GM18870 (cell line): ENCODE measurements at regions not wholly inside any gene's neighbourhood (a gene's known extent, or its start where the extent isn't known, plus 50 kb on each side); places are given as distances from the start of the nearest gene placed in this dataset.

ENCODE experiments used
- ATAC-seq: cut with Tn5 transposase; IDR thresholded peaks from one replicate; pipeline ENCODE4 v1.9.1; 2021; ENCODE audit warnings: moderate library complexity; ENCODE audit not compliant: unreplicated experiment

- ATAC-seq, result no peak
Measured at GRCh38 chr5:145708169-145708568, 127.0 kb downstream of the PRELID2 start.

DNA sequence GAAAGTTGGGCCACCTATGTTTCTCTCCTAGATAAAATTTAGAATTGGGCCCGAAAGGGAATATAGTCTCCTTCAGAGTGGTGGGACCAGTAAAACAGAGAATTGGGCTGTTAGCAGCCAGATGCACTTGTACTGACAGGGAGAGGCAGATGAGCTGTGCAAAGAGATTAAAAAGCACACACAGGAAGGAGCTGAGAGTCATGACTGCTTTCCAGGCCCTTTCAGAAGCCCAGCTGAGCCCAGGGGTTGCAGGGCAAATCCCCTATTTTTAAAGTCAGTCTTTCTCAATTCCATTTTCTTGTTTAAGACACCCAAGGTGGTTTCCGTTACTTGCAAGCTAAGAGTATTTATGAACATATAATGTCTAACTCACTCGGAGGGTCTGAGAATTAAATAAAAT, 130.4 kb downstream of the PRELID2 start:
- ATAC-seq, result no peak

- no peak for ATAC-seq
Measured at GRCh38 chr5:145703856-145704255, 131.3 kb downstream of the PRELID2 start.

GRCh38 chr5:145701404-145701803, 133.7 kb downstream of the PRELID2 start:
- ATAC-seq, result no peak

- no peak for ATAC-seq
Measured at GRCh38 chr5:145699846-145700245, 135.3 kb downstream of the PRELID2 start.

- peak; percentile 85 for ATAC-seq
Measured at GRCh38 chr5:145697251-145697990, 137.7 kb downstream of the PRELID2 start.

GRCh38 chr5:145689235-145689634, 145.9 kb downstream of the PRELID2 start:
- peak; percentile 98 for ATAC-seq

- ATAC-seq, result no peak
Measured at GRCh38 chr5:145687943-145688342, 147.2 kb downstream of the PRELID2 start.

DNA sequence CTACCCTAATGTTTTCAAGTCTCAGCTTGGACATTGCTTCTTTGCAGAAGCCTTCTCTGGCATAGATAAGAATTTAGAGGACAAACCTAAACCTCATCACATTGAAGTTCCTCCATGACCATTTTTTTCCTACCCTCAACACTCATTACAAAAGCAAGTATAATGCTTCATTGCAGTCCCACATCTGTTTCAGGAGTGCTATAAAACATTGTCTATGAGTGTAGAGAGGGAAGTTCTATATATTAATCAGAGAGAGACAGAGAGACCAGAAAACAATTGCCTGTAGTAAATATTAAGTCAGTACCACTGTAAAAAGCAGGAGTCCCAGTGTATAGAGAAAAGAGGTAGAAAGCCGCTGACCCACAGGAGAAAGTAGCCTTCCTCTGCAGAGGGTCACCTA, 149.7 kb downstream of the PRELID2 start:
- ATAC-seq, result no peak

GRCh38 chr5:145683431-145683830, 151.7 kb downstream of the PRELID2 start:
- no peak for ATAC-seq

- ATAC-seq, result no peak
Measured at GRCh38 chr5:145682197-145682899, 152.8 kb downstream of the PRELID2 start.

DNA sequence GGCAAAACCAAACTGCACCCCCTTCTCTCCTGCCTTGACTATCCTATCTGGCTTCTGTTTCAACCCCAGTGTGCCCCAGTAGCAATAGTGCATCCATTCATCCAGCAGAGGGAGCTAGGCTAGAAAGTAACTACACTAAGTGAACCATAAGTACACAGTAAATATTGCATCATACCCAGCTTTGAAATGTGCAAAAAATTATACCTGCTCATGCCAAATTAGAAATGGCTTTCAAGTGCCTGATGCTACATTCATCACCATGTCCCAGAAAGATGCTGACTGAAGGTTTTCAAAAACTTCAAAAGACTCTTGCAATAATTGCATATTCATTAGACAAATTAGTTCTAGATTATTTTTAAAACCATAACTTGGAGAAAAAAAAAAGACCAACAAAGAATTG, 153.5 kb downstream of the PRELID2 start:
- peak; percentile 96 for ATAC-seq

DNA sequence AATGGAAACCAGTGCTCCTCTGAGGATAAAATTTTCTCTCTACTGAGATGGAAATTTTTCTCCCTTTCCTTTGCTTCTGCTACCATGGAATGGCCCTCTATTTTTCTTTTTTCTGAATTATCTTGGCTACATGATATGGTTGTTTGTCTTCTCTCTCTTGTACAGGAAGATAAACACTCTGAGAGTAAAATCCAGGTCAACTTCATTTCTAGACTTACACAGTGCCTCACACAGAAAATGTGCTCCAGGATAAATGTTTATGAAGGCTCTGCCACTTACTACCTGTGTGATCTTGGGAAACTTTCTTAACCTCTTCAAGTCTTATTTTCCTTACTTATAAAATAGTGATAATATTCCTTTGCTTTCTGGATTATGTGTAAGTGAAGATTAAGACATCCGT, 153.9 kb downstream of the PRELID2 start:
- no peak for ATAC-seq

DNA sequence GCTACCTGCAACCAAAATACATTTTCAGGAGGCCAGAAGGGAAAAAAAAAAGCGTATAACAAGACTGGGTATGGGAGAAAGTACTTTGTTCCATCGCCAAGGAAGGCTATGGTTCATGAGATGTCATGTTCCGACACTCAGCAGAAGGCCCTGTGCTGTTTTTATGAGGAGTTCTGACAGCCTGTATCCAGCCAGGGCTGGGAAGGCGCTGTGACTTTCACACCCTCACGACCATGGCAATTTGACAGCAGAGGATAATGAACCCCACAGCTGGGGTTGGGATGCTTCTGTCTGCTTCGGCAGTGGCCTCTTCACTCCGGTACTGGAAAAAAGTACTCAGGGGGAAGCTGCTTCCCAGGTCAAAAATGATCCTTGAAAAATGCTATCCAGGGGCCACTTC, 154.4 kb downstream of the PRELID2 start:
- ATAC-seq, result no peak

- ATAC-seq, result no peak
Measured at GRCh38 chr5:145680169-145680568, 155.0 kb downstream of the PRELID2 start.

GRCh38 chr5:145678255-145678654, 156.9 kb downstream of the PRELID2 start:
- ATAC-seq, result no peak

DNA sequence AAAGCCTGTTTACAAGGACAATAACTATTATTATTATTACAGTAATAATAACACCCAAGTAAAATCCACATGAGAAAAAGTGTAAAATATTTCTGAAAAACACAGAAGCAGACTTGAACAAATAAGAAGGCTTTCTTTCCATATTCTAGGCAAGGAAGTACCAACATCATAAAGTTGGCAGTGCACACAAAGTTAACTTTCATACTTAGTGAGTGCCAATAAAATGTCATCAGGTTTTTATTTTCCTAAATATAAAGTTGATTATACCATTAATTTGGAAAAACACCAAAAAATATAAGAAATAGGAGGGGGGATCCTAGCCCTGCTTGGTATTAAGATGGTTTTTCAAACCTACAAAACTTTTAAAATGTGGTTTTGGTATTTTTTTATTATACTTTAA, 161.4 kb downstream of the PRELID2 start:
- no peak for ATAC-seq

- ATAC-seq, result peak; percentile 81
Measured at GRCh38 chr5:145668714-145669113, 166.4 kb downstream of the PRELID2 start.

DNA sequence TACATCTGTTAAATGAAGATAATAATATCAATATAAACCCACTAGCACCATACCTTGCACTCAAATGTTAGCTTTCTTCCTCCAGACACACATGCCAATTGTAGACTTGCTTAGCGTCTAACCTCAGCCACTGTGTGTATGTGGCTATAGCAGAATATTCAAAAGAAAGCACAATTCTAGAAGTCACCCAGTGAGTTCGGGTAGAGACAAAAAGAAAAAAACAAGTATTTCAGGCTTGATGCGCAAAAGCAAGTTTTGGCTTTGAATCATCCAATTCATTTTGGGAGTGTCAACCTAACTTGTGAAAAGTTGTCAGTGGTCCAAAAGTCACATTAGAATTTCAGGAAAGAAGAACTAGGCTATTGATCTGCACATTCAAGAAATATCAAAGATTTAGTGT, 167.4 kb downstream of the PRELID2 start:
- ATAC-seq, result no peak

GRCh38 chr5:145666591-145666990, 168.6 kb downstream of the PRELID2 start:
- no peak for ATAC-seq

DNA sequence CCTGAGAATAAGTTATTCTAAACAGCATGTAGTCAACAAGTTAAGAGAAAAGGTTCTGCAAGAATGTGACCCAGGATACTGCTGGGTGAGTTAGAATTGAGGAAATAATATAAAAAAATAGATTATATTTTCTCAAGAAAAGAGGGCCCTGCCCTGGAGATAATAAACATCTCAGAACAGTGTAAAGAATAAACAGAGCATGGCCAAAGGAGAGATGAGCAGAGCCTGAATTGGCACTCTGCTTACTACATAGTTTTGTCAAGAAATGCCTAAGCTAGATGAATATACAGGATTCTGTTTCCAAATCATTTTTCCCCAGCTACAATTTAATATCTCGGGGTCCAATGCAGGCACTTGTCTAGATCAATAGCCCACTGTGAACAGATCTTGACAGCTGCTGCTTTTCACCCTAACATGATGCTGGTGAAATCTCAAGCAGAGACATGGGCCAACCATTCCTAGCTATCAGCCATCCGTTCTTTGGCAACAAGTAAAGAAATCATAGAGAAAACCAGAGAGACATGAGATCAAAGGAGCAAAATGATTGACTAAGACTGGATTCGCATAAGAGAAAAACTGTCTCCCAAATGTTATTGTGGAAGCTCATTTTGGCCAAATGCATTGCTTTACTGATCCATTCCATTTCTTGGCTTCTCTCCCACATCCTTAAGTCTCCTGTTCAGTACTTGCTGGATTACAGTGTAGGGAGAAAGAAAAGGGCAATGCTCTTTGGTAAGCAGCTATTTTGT, 173.2 kb downstream of the PRELID2 start:
- no peak for ATAC-seq
